Caco-2 (cell line): ENCODE measurements at regions not wholly inside any gene's neighbourhood (a gene's known extent, or its start where the extent isn't known, plus 50 kb on each side); places are given as distances from the start of the nearest gene placed in this dataset.

Source experiments
- BruUV-seq: library from RNA; stranded (reverse); fragments of 400-500 nt; replicated peaks from 2 replicates; lab custom pipeline; 2021; lab: Mats Ljungman, UMichigan
- CTCF ChIA-PET: fragments of 300-600 bp; sonication (Branson Sonifier 250); formaldehyde crosslinking; loops from one replicate; lab custom pipeline; 2022; ENCODE audit warnings: antibody characterized with exemption; lab: Charles Lee
- POLR2A ChIA-PET: fragments of 300-600 bp; sonication (Branson Sonifier 250); formaldehyde crosslinking; loops from one replicate; lab custom pipeline; 2022; ENCODE audit warnings: antibody characterized with exemption; lab: Charles Lee
- DNase-seq, 2 experiments: peaks; one replicate each; pipeline versions ENCODE4 v3.0.0 to v3.0.0-alpha.2; 2020 to 2022
- H3K27me3 ChIP-seq: replicated peaks from 2 replicates; pipeline ENCODE4 v1.6.0; 2011; ENCODE audit warnings: low read length; ENCODE audit not compliant: control insufficient read depth, insufficient read depth
- H3K36me3 ChIP-seq: 2 replicates; pipeline ENCODE4 v1.5.1; 2011; ENCODE audit warnings: low read length; ENCODE audit not compliant: control insufficient read depth, insufficient read depth
- H3K4me1 ChIP-seq: fragments of 250-450 bp; sonication (Bioruptor Pico); 2 replicates; pipeline ENCODE4 v1.5.1; 2020; ENCODE audit warnings: mild to moderate bottlenecking
- H3K4me3 ChIP-seq: 2 replicates; pipeline ENCODE4 v1.5.1; 2011; ENCODE audit warnings: low read depth, mild to moderate bottlenecking, control low read depth, low read length
- H3K9me3 ChIP-seq: fragments of 250-450 bp; sonication (Bioruptor Pico); 2 replicates; pipeline ENCODE4 v1.5.1; 2020; ENCODE audit warnings: mild to moderate bottlenecking, moderate library complexity
- H3K27ac Mint-ChIP-seq: one replicate; pipeline ENCODE4 v1.8.0; 2022; ENCODE audit warnings: mixed read lengths; ENCODE audit not compliant: unreplicated experiment
- H3K27me3 Mint-ChIP-seq: one replicate; pipeline ENCODE4 v1.8.0; 2022; ENCODE audit warnings: mixed read lengths; ENCODE audit not compliant: insufficient read depth, unreplicated experiment
- H3K36me3 Mint-ChIP-seq: one replicate; pipeline ENCODE4 v1.8.0; 2022; ENCODE audit warnings: mild to moderate bottlenecking, mixed read lengths; ENCODE audit not compliant: insufficient read depth, unreplicated experiment
- H3K4me1 Mint-ChIP-seq: one replicate; pipeline ENCODE4 v1.8.0; 2022; ENCODE audit warnings: low read depth, mixed read lengths; ENCODE audit not compliant: unreplicated experiment
- H3K4me3 Mint-ChIP-seq: one replicate; pipeline ENCODE4 v1.8.0; 2022; ENCODE audit warnings: mild to moderate bottlenecking, moderate library complexity, mixed read lengths; ENCODE audit not compliant: unreplicated experiment
- H3K9me3 Mint-ChIP-seq: one replicate; pipeline ENCODE4 v1.8.0; 2022; ENCODE audit warnings: mixed read lengths; ENCODE audit not compliant: unreplicated experiment
- intact Hi-C: fragments of 100-400 bp; cut with micrococcal nuclease; formaldehyde crosslinking; loops from one replicate; pipeline ENCODE4 v1.10.0; 2022; ENCODE audit not compliant: unreplicated experiment
- TF ChIP-seq, protein P1 (sequence below), 2 experiments: fragments of 200-600 bp in 1 of 2; IDR thresholded peaks; 1 replicate in 1 of 2; 2 replicates in 1 of 2; pipeline versions ENCODE4 v1.5.1 to v1.8.0; 2011 to 2022; ENCODE audit warnings: antibody characterized with exemption in 1 of 2, control low read depth in 1 of 2, inconsistent platforms in 1 of 2, low read depth in 1 of 2, low read length in 1 of 2, mild to moderate bottlenecking in 1 of 2, moderate library complexity in 1 of 2; ENCODE audit not compliant: insufficient read depth in 1 of 2, severe bottlenecking in 1 of 2, unreplicated experiment in 1 of 2

- DNase-seq: no peak
- Mint-ChIP-seq H3K9me3 (peaks cover 14% of the 10 kb centered on the region), H3K27me3 (no peaks in the 10 kb centered on the region), H3K27ac (peak overlapping the region; percentile 74), H3K36me3 (peaks cover 32% of the 10 kb centered on the region), H3K4me3 (peak overlapping the region; percentile 33), H3K4me1 (peaks cover 31% of the 10 kb centered on the region)
- H3K4me3 ChIP-seq: no peak overlapping the region
- intact Hi-C loops: loop anchor here (5.0 to 10.0 kb wide), 2 partner anchors 48 to 129 kb away; no protein-coding TSS in a partner anchor
- no peaks in the 10 kb centered on the region for H3K36me3 ChIP-seq
- no TSS peak for BruUV-seq
- TF ChIP-seq, protein P1, sequence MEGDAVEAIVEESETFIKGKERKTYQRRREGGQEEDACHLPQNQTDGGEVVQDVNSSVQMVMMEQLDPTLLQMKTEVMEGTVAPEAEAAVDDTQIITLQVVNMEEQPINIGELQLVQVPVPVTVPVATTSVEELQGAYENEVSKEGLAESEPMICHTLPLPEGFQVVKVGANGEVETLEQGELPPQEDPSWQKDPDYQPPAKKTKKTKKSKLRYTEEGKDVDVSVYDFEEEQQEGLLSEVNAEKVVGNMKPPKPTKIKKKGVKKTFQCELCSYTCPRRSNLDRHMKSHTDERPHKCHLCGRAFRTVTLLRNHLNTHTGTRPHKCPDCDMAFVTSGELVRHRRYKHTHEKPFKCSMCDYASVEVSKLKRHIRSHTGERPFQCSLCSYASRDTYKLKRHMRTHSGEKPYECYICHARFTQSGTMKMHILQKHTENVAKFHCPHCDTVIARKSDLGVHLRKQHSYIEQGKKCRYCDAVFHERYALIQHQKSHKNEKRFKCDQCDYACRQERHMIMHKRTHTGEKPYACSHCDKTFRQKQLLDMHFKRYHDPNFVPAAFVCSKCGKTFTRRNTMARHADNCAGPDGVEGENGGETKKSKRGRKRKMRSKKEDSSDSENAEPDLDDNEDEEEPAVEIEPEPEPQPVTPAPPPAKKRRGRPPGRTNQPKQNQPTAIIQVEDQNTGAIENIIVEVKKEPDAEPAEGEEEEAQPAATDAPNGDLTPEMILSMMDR (IDR thresholded peaks at IDR 0.05; ENCODE audit: insufficient read depth in 1 of 2, low read depth in 1 of 2, low read length in 1 of 2, severe bottlenecking in 1 of 2, unreplicated experiment in 1 of 2): no peak
- POLR2A ChIA-PET: no interaction called here
- peaks cover 7% of the 10 kb centered on the region for H3K9me3 ChIP-seq
- H3K27me3 ChIP-seq: no peaks in the 10 kb centered on the region
- H3K4me1 ChIP-seq: peaks cover 65% of the 10 kb centered on the region
- CTCF ChIA-PET: no interaction called here
Measured at GRCh38 chr2:226475650-226476049, 324.0 kb downstream of the IRS1 start.

DNA sequence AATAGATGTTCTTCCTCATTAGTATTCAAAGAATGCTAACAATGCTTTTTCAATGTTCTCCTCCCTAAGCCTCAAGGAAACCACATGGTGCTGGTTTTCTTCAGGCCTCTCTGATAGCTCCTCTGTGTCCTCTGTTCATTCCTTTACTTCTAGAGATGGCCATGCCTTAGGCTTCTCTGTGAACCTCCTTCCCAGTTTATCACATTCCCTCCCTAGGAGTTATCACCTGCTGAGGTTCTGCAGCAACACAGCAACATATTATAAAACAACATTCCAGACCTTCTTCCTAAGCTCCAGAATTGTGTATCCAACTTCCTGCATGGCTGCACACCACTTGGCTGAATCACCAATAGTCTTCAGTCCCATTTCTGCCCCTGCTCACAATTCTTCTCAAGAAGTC, 325.5 kb downstream of the IRS1 start:
- no peaks in the 10 kb centered on the region for H3K27me3 Mint-ChIP-seq
- intact Hi-C loops: loop anchor here (10.0 kb wide), 1 partner anchor 131 kb away; no protein-coding TSS in a partner anchor
- peaks cover 30% of the 10 kb centered on the region for H3K4me1 Mint-ChIP-seq
- ChIA-PET CTCF (no interaction called here), POLR2A (no interaction called here)
- peak overlapping the region; percentile 74 for H3K27ac Mint-ChIP-seq
- peaks cover 14% of the 10 kb centered on the region for H3K9me3 Mint-ChIP-seq
- peaks cover 31% of the 10 kb centered on the region for H3K36me3 Mint-ChIP-seq
- no TSS peak for BruUV-seq
- no peak overlapping the region for H3K4me3 ChIP-seq
- TF ChIP-seq, protein P1 (IDR thresholded peaks at IDR 0.05; ENCODE audit: insufficient read depth in 1 of 2, low read depth in 1 of 2, low read length in 1 of 2, severe bottlenecking in 1 of 2, unreplicated experiment in 1 of 2): no peak
- DNase-seq: no peak
- H3K4me3 Mint-ChIP-seq: no peak overlapping the region
- H3K36me3 ChIP-seq: no peaks in the 10 kb centered on the region
- peaks cover 50% of the 10 kb centered on the region for H3K4me1 ChIP-seq
- peaks cover 7% of the 10 kb centered on the region for H3K9me3 ChIP-seq
- no peaks in the 10 kb centered on the region for H3K27me3 ChIP-seq

- Histone ChIP-seq H3K27me3 (no peaks in the 10 kb centered on the region), H3K4me3 (no peak overlapping the region), H3K36me3 (no peaks in the 10 kb centered on the region), H3K9me3 (peaks cover 7% of the 10 kb centered on the region), H3K4me1 (peaks cover 36% of the 10 kb centered on the region)
- Mint-ChIP-seq H3K4me1 (peaks cover 14% of the 10 kb centered on the region), H3K27me3 (no peaks in the 10 kb centered on the region), H3K27ac (peak overlapping the region; percentile 53), H3K9me3 (peaks cover 14% of the 10 kb centered on the region), H3K36me3 (peaks cover 15% of the 10 kb centered on the region), H3K4me3 (no peak overlapping the region)
- CTCF ChIA-PET: no interaction called here
- POLR2A ChIA-PET: no interaction called here
- DNase-seq: no peak
- intact Hi-C loops: loop anchor here (10.0 kb wide), 1 partner anchor 133 kb away; no protein-coding TSS in a partner anchor
- BruUV-seq: no TSS peak
- TF ChIP-seq, protein P1 (IDR thresholded peaks at IDR 0.05; ENCODE audit: insufficient read depth in 1 of 2, low read depth in 1 of 2, low read length in 1 of 2, severe bottlenecking in 1 of 2, unreplicated experiment in 1 of 2): no peak
Measured at GRCh38 chr2:226471987-226472470, 327.6 kb downstream of the IRS1 start.
